ENCODE measurements at regions not wholly inside any gene's neighbourhood (a gene's known extent, or its start where the extent isn't known, plus 50 kb on each side); places are given as distances from the start of the nearest gene placed in this dataset.
"Not testable (repeated sequence)": the region's sequence is repeated elsewhere in the genome, so short reads cannot be mapped to it uniquely, and the experiment has no call there.

GRCh38 chr6:126672649-126673048 is 332.7 kb downstream of the CENPW start:
- DNase-seq (ENCODE audit: low read depth, low spot score) = no peak
- TF ChIP-seq, protein P1, sequence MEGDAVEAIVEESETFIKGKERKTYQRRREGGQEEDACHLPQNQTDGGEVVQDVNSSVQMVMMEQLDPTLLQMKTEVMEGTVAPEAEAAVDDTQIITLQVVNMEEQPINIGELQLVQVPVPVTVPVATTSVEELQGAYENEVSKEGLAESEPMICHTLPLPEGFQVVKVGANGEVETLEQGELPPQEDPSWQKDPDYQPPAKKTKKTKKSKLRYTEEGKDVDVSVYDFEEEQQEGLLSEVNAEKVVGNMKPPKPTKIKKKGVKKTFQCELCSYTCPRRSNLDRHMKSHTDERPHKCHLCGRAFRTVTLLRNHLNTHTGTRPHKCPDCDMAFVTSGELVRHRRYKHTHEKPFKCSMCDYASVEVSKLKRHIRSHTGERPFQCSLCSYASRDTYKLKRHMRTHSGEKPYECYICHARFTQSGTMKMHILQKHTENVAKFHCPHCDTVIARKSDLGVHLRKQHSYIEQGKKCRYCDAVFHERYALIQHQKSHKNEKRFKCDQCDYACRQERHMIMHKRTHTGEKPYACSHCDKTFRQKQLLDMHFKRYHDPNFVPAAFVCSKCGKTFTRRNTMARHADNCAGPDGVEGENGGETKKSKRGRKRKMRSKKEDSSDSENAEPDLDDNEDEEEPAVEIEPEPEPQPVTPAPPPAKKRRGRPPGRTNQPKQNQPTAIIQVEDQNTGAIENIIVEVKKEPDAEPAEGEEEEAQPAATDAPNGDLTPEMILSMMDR (IDR thresholded peaks at IDR 0.05; ENCODE audit: low read depth, low read length) = no peak
- CTCF ChIA-PET = no interaction called here
- POLR2A ChIA-PET = no interaction called here
- Histone ChIP-seq H3K27ac (ENCODE audit: low read depth, low read length) (no peak overlapping the region), H3K9me3 (ENCODE audit: control insufficient read depth, insufficient read depth, low read length) (no peaks in the 10 kb centered on the region), H3K27me3 (ENCODE audit: control insufficient read depth, insufficient read depth, low read length) (no peaks in the 10 kb centered on the region), H3K4me3 (ENCODE audit: low read depth, low read length) (no peak overlapping the region)

DNA sequence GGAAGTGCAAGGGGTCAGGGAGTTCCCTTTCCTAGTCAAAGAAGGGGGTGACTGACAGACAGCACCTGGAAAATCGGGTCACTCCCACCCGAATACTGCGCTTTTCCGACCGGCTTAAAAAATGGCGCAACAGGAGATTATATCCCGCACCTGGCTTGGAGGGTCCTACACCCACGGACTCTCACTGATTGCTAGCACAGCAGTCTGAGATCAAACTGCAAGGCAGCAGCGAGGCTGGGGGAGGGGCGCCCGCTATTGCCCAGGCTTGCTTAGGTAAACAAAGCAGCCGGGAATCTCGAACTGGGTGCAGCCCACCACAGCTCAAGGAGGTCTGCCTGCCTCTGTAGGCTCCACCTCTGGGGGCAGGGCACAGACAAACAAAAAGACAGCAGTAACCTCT is 333.8 kb downstream of the CENPW start:
- H3K27me3 ChIP-seq (ENCODE audit: control insufficient read depth, insufficient read depth, low read length); H3K9me3 ChIP-seq (ENCODE audit: control insufficient read depth, insufficient read depth, low read length); H3K27ac ChIP-seq (ENCODE audit: low read depth, low read length); H3K4me3 ChIP-seq (ENCODE audit: low read depth, low read length); CTCF ChIA-PET; POLR2A ChIA-PET; DNase-seq (ENCODE audit: low read depth, low spot score): not testable (repeated sequence)

GRCh38 chr6:126682440-126682839 is 342.5 kb downstream of the CENPW start:
- DNase-seq (ENCODE audit: low read depth, low spot score) = no peak
- TF ChIP-seq, protein P1 (IDR thresholded peaks at IDR 0.05; ENCODE audit: low read depth, low read length) = no peak
- CTCF ChIA-PET = no interaction called here

GRCh38 chr6:126685182-126685581 is 345.3 kb downstream of the CENPW start:
- ChIA-PET POLR2A (no interaction called here), CTCF (interaction anchor here (1.1 kb wide), 1 partner anchor 689 kb away, joined by 3 read pairs; no protein-coding TSS in a partner anchor)
- H3K4me3 ChIP-seq (ENCODE audit: low read depth, low read length) = no peak overlapping the region
- no peak for DNase-seq (ENCODE audit: low read depth, low spot score)
- H3K27me3 ChIP-seq (ENCODE audit: control insufficient read depth, insufficient read depth, low read length) = no peaks in the 10 kb centered on the region
- H3K27ac ChIP-seq (ENCODE audit: low read depth, low read length) = no peak overlapping the region
- TF ChIP-seq, protein P1 (IDR thresholded peaks at IDR 0.05; ENCODE audit: low read depth, low read length) = no peak
- no peaks in the 10 kb centered on the region for H3K9me3 ChIP-seq (ENCODE audit: control insufficient read depth, insufficient read depth, low read length)

More at GRCh38 chr6:126682440-126682839, 342.5 kb downstream of the CENPW start:
- Histone ChIP-seq H3K27me3 (ENCODE audit: control insufficient read depth, insufficient read depth, low read length) (no peaks in the 10 kb centered on the region), H3K9me3 (ENCODE audit: control insufficient read depth, insufficient read depth, low read length) (no peaks in the 10 kb centered on the region), H3K27ac (ENCODE audit: low read depth, low read length) (no peak overlapping the region), H3K4me3 (ENCODE audit: low read depth, low read length) (no peak overlapping the region)
- POLR2A ChIA-PET = no interaction called here

DNA sequence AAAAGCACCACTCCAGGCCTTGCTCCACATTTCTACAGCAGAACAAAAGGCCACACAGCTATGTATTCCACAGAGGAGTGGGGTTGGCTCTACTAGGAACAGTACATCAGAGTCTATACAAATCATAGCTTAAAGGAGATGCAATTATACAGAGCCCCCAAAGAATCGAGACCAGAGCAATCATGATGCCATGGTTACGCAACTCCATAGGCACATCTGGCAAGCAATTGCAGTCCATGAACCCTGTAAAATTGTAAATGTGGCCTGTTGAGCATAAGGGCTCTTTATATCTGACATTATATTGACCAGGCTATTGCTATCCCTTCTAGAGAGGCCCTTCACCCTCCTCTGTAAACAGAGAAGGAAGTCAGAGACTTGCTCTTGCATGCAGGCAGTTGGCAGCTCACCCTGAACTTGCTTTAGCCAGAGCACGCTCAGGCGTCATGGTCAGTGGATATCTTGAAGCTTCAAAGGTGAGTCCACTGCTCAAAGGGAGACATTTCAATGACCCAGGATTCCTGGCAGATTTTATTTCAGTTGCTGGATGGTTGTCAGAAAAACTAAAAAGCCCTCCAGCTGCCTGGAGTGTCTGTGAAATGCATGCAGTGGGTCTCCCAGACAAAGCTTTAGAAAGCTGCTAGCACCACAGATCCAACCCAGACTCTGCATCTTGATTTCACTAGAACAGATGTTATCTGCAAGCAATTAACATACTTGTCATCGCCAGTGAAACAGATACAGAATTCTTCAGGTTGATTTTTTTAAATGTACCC is 357.2 kb downstream of the CENPW start:
- DNase-seq (ENCODE audit: low read depth, low spot score) = no peak
- CTCF ChIA-PET = no interaction called here

More for the DNA sequence above, 357.2 kb downstream of the CENPW start:
- POLR2A ChIA-PET = interaction anchor here (0.7 kb wide), 1 partner anchor 1645 kb away, joined by 4 read pairs; no protein-coding TSS in a partner anchor
- TF ChIP-seq, protein P1 (IDR thresholded peaks at IDR 0.05; ENCODE audit: low read depth, low read length) = no peak
- no peak overlapping the region for H3K27ac ChIP-seq (ENCODE audit: low read depth, low read length)
- H3K4me3 ChIP-seq (ENCODE audit: low read depth, low read length) = no peak overlapping the region
- H3K27me3 ChIP-seq (ENCODE audit: control insufficient read depth, insufficient read depth, low read length) = no peaks in the 10 kb centered on the region
- H3K9me3 ChIP-seq (ENCODE audit: control insufficient read depth, insufficient read depth, low read length) = no peaks in the 10 kb centered on the region

All from AG04450 (cell line).